Suprapubic skin (tissue), 4 donors: ENCODE measurements at regions not wholly inside any gene's neighbourhood (a gene's known extent, or its start where the extent isn't known, plus 50 kb on each side); places are given as distances from the start of the nearest gene placed in this dataset.

ENCODE experiments used
- DNase-seq, 2 donors: peaks; one replicate each; pipeline ENCODE4 v3.0.0-alpha.2; 2019; ENCODE audit warnings: low spot score in 2 of 2
- H3K27ac ChIP-seq: fragments of 200-600 bp; sonication (generic); one replicate; pipeline ENCODE4 v1.5.1; 2019
- H3K27me3 ChIP-seq: fragments of 200-600 bp; sonication (generic); one replicate; pipeline ENCODE4 v1.5.1; 2019
- H3K36me3 ChIP-seq: fragments of 200-600 bp; sonication (generic); one replicate; pipeline ENCODE4 v1.5.1; 2019
- H3K4me1 ChIP-seq: fragments of 200-600 bp; sonication (generic); one replicate; pipeline ENCODE4 v1.5.1; 2019
- H3K4me3 ChIP-seq: fragments of 200-600 bp; sonication (generic); one replicate; pipeline ENCODE4 v1.5.1; 2019; ENCODE audit warnings: mild to moderate bottlenecking
- H3K9me3 ChIP-seq: fragments of 200-600 bp; sonication (generic); one replicate; pipeline ENCODE4 v1.5.1; 2019
- CTCF ChIP-seq, 2 donors: fragments of 200-600 bp in 1 of 2; fragments of 450-650 bp in 1 of 2; sonication (generic) in 1 of 2; IDR thresholded peaks; one replicate each; pipeline ENCODE4 v1.5.1; 2016 to 2019; ENCODE audit warnings: antibody characterized with exemption in 2 of 2, mild to moderate bottlenecking in 1 of 2, moderate library complexity in 1 of 2
- EP300 ChIP-seq: sonication (generic); formaldehyde crosslinking; IDR thresholded peaks from one replicate; pipeline ENCODE4 v1.6.1; 2017; ENCODE audit warnings: antibody characterized with exemption
- POLR2A ChIP-seq, 2 donors: fragments of 450-650 bp; IDR thresholded peaks; one replicate each; pipeline ENCODE4 v1.6.1; 2017; ENCODE audit warnings: antibody characterized with exemption in 2 of 2, mild to moderate bottlenecking in 2 of 2, moderate library complexity in 2 of 2
- POLR2AphosphoS5 ChIP-seq, 3 donors: sonication (generic); formaldehyde crosslinking; IDR thresholded peaks; one replicate each; pipeline ENCODE4 v1.6.1; 2017; ENCODE audit warnings: antibody characterized with exemption in 3 of 3
- WGBS: methylation state at CpG from one replicate; pipeline ENCODE4 v1.1.5; 2018; 5-methylcytosine and 5-hydroxymethylcytosine counted together

- Histone ChIP-seq H3K27me3 (no peaks in the 10 kb centered on the region), H3K36me3 (no peaks in the 10 kb centered on the region), H3K4me3 (no peak overlapping the region), H3K4me1 (no peaks in the 10 kb centered on the region), H3K9me3 (no peaks in the 10 kb centered on the region), H3K27ac (no peak overlapping the region)
- 87% methylated on average over 3 of the region's 3 CpGs for WGBS
- no peak for DNase-seq
- TF ChIP-seq POLR2A (IDR thresholded peaks at IDR 0.05): no peak
- no peak for TF ChIP-seq POLR2AphosphoS5 (IDR thresholded peaks at IDR 0.05)
- no peak for TF ChIP-seq EP300
- TF ChIP-seq CTCF (IDR thresholded peaks at IDR 0.05): no peak
These were observed 1110.2 kb downstream of the TAF11L14 start for GRCh38 chr5:18744441-18744840.

- H3K27ac ChIP-seq: no peak overlapping the region
- no peaks in the 10 kb centered on the region for H3K9me3 ChIP-seq
- no peaks in the 10 kb centered on the region for H3K36me3 ChIP-seq
These were observed 1111.1 kb downstream of the TAF11L14 start for GRCh38 chr5:18745042-18745987.

GRCh38 chr5:18745988-18746615 is 1111.8 kb downstream of the TAF11L14 start:
- Histone ChIP-seq H3K9me3 (no peaks in the 10 kb centered on the region), H3K4me1 (no peaks in the 10 kb centered on the region), H3K27me3 (no peaks in the 10 kb centered on the region), H3K27ac (no peak overlapping the region), H3K36me3 (no peaks in the 10 kb centered on the region), H3K4me3 (peak overlapping the region; percentile 42)
- DNase-seq: no peak
- 79% methylated on average over 9 of the region's 9 CpGs for WGBS
- TF ChIP-seq POLR2AphosphoS5 (IDR thresholded peaks at IDR 0.05) (no peak), CTCF (IDR thresholded peaks at IDR 0.05) (no peak), EP300 (no peak), POLR2A (IDR thresholded peaks at IDR 0.05) (no peak)

More at GRCh38 chr5:18745042-18745987, 1111.1 kb downstream of the TAF11L14 start:
- TF ChIP-seq POLR2AphosphoS5 (IDR thresholded peaks at IDR 0.05): no peak
- TF ChIP-seq POLR2A (IDR thresholded peaks at IDR 0.05): no peak
- no peak for TF ChIP-seq EP300
- no peak for TF ChIP-seq CTCF (IDR thresholded peaks at IDR 0.05)
- no peaks in the 10 kb centered on the region for H3K4me1 ChIP-seq
- no peaks in the 10 kb centered on the region for H3K27me3 ChIP-seq
- no peak for DNase-seq
- 81% methylated on average over 13 of the region's 13 CpGs for WGBS
- H3K4me3 ChIP-seq: peak overlapping the region; percentile 42

- Histone ChIP-seq H3K4me1 (no peaks in the 10 kb centered on the region), H3K27me3 (no peaks in the 10 kb centered on the region), H3K4me3 (no peak overlapping the region), H3K27ac (no peak overlapping the region), H3K36me3 (no peaks in the 10 kb centered on the region), H3K9me3 (no peaks in the 10 kb centered on the region)
- 82% methylated on average over 4 of the region's 4 CpGs for WGBS
- no peak for DNase-seq
- TF ChIP-seq EP300 (no peak), POLR2AphosphoS5 (IDR thresholded peaks at IDR 0.05) (no peak), CTCF (IDR thresholded peaks at IDR 0.05) (no peak), POLR2A (IDR thresholded peaks at IDR 0.05) (no peak)
These were observed 1115.5 kb downstream of the TAF11L14 start for GRCh38 chr5:18749763-18750162.

GRCh38 chr5:18752317-18752716 is 1118.1 kb downstream of the TAF11L14 start:
- Histone ChIP-seq H3K4me3 (no peak overlapping the region), H3K36me3 (no peaks in the 10 kb centered on the region), H3K27ac (no peak overlapping the region), H3K4me1 (no peaks in the 10 kb centered on the region), H3K27me3 (no peaks in the 10 kb centered on the region), H3K9me3 (no peaks in the 10 kb centered on the region)
- 38% methylated on average over 1 of the region's 1 CpG for WGBS
- TF ChIP-seq POLR2AphosphoS5 (IDR thresholded peaks at IDR 0.05): no peak
- TF ChIP-seq CTCF (IDR thresholded peaks at IDR 0.05): no peak
- no peak for DNase-seq
